MM.1S (cell line): ENCODE measurements at regions not wholly inside any gene's neighbourhood (a gene's known extent, or its start where the extent isn't known, plus 50 kb on each side); places are given as distances from the start of the nearest gene placed in this dataset.

ENCODE experiments used
- DNase-seq: peaks from one replicate; pipeline ENCODE4 v3.0.0-alpha.2; 2015
- H2AFZ ChIP-seq: fragments of 300-600 bp; sonication (generic); 2 replicates; pipeline ENCODE4 v1.6.0; 2016; ENCODE audit warnings: antibody characterized with exemption, low read length
- H3F3A ChIP-seq: fragments of 300-600 bp; sonication (generic); 2 replicates; pipeline ENCODE4 v1.6.1; 2016; ENCODE audit warnings: mild to moderate bottlenecking, antibody characterized with exemption, low read length, moderate library complexity, mixed read lengths; ENCODE audit not compliant: insufficient read depth
- H3K27ac ChIP-seq: fragments of 300-600 bp; sonication (generic); 2 replicates; pipeline ENCODE4 v1.5.1; 2016; ENCODE audit warnings: mild to moderate bottlenecking, low read length
- H3K27me3 ChIP-seq: fragments of 300-600 bp; sonication (generic); replicated peaks from 2 replicates; pipeline ENCODE4 v1.6.0; 2016; ENCODE audit warnings: low read length; ENCODE audit not compliant: insufficient read depth
- H3K36me3 ChIP-seq: fragments of 300-600 bp; sonication (generic); replicated peaks from 2 replicates; pipeline ENCODE4 v1.6.1; 2016; ENCODE audit warnings: mild to moderate bottlenecking, low read length, mixed read lengths; ENCODE audit not compliant: insufficient read depth
- H3K4me1 ChIP-seq: fragments of 300-600 bp; sonication (generic); 2 replicates; pipeline ENCODE4 v1.6.1; 2016; ENCODE audit warnings: low read length, mixed read lengths
- H3K4me2 ChIP-seq: fragments of 300-600 bp; sonication (generic); 2 replicates; pipeline ENCODE4 v1.6.0; 2016; ENCODE audit warnings: low read depth, low read length
- H3K4me3 ChIP-seq: fragments of 300-600 bp; sonication (generic); 2 replicates; pipeline ENCODE4 v1.5.1; 2016; ENCODE audit warnings: low read length, mixed read lengths
- H3K79me2 ChIP-seq: fragments of 300-600 bp; sonication (generic); 2 replicates; pipeline ENCODE4 v1.6.1; 2016; ENCODE audit warnings: mixed run types, low read length, mixed read lengths
- H3K9ac ChIP-seq: fragments of 300-600 bp; sonication (generic); 2 replicates; pipeline ENCODE4 v1.6.1; 2016; ENCODE audit warnings: low read length, mixed read lengths
- H3K9me2 ChIP-seq: fragments of 300-600 bp; sonication (generic); replicated peaks from 2 replicates; pipeline ENCODE4 v1.6.1; 2016; ENCODE audit warnings: mild to moderate bottlenecking, low read length, mixed read lengths; ENCODE audit not compliant: insufficient read depth
- H3K9me3 ChIP-seq: fragments of 300-600 bp; sonication (generic); replicated peaks from 2 replicates; pipeline ENCODE4 v1.6.1; 2016; ENCODE audit warnings: mild to moderate bottlenecking, low read length, mixed read lengths; ENCODE audit not compliant: insufficient read depth
- H4K20me1 ChIP-seq: fragments of 300-600 bp; sonication (generic); 2 replicates; pipeline ENCODE4 v1.6.1; 2016; ENCODE audit warnings: mild to moderate bottlenecking, low read length, moderate library complexity, mixed read lengths; ENCODE audit not compliant: insufficient read depth
- CTCF ChIP-seq: fragments of 300-600 bp; sonication (generic); IDR thresholded peaks from 2 replicates; pipeline ENCODE4 v1.5.1; 2016; ENCODE audit warnings: antibody characterized with exemption, low read length, mixed read lengths
- EZH2 ChIP-seq: fragments of 300-600 bp; sonication (generic); optimal IDR thresholded peaks from 2 replicates; pipeline ENCODE3; 2017; ENCODE audit warnings: low read depth, mild to moderate bottlenecking, antibody characterized with exemption, low read length, mixed read lengths
- EZH2phosphoT487 ChIP-seq: fragments of 300-600 bp; sonication (generic); IDR thresholded peaks from 2 replicates; pipeline ENCODE4 v1.6.1; 2018; ENCODE audit warnings: antibody characterized with exemption, low read length

GRCh38 chr20:24227600-24227999, 239.0 kb upstream of the GGTLC1 start:
- no peak overlapping the region for H3K27ac ChIP-seq
- no peaks in the 10 kb centered on the region for H3K9me2 ChIP-seq
- no peaks in the 10 kb centered on the region for H4K20me1 ChIP-seq
- no peak overlapping the region for H3K4me3 ChIP-seq
- no peak overlapping the region for H3K4me2 ChIP-seq
- no peaks in the 10 kb centered on the region for H3K79me2 ChIP-seq
- H3K4me1 ChIP-seq: no peaks in the 10 kb centered on the region
- no peaks in the 10 kb centered on the region for H3K36me3 ChIP-seq
- no peak for DNase-seq
- H3K9me3 ChIP-seq: no peaks in the 10 kb centered on the region
- no peaks in the 10 kb centered on the region for H3K27me3 ChIP-seq
- no peaks in the 10 kb centered on the region for H3F3A ChIP-seq
- no peak overlapping the region for H3K9ac ChIP-seq
- TF ChIP-seq EZH2: no peak
- TF ChIP-seq CTCF: no peak
- TF ChIP-seq EZH2phosphoT487: no peak
- H2AFZ ChIP-seq: no peak overlapping the region

DNA sequence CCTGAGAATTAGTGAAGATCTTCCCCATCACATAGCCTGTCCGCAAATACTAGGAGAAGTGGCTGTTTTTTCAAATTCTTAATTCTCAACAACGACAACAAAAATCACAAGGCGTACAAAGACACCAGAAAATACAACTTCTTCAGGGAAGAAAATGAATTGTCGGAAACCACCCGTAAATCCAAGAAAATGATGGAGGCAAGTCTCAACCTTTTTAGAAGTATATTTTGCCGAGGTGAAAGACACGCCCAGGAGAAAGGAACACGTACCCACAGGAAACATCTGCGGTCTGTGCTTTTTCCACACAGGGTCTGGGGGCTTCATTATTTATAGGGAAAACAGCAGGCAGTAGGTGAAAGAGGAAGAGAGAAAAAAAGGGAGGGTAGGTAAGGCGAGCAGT, 223.9 kb upstream of the GGTLC1 start:
- Histone ChIP-seq H3K9me2 (no peaks in the 10 kb centered on the region), H3F3A (no peaks in the 10 kb centered on the region), H3K27me3 (no peaks in the 10 kb centered on the region), H3K9me3 (no peaks in the 10 kb centered on the region), H3K79me2 (no peaks in the 10 kb centered on the region), H3K27ac (no peak overlapping the region), H3K36me3 (no peaks in the 10 kb centered on the region), H4K20me1 (no peaks in the 10 kb centered on the region), H3K4me1 (no peaks in the 10 kb centered on the region), H3K4me2 (no peak overlapping the region), H2AFZ (no peak overlapping the region), H3K9ac (no peak overlapping the region), H3K4me3 (no peak overlapping the region)
- no peak for DNase-seq
- TF ChIP-seq EZH2phosphoT487 (no peak), CTCF (no peak), EZH2 (no peak)

- Histone ChIP-seq H3K9me2 (no peaks in the 10 kb centered on the region), H3K4me1 (no peaks in the 10 kb centered on the region), H2AFZ (no peak overlapping the region), H3K9me3 (no peaks in the 10 kb centered on the region), H3K27me3 (no peaks in the 10 kb centered on the region), H3K79me2 (no peaks in the 10 kb centered on the region), H4K20me1 (no peaks in the 10 kb centered on the region), H3F3A (no peaks in the 10 kb centered on the region), H3K27ac (no peak overlapping the region), H3K4me3 (no peak overlapping the region), H3K36me3 (no peaks in the 10 kb centered on the region), H3K4me2 (no peak overlapping the region), H3K9ac (no peak overlapping the region)
- no peak for DNase-seq
- no peak for TF ChIP-seq EZH2phosphoT487
- no peak for TF ChIP-seq EZH2
These were observed 223.4 kb upstream of the GGTLC1 start for GRCh38 chr20:24211972-24212371.

DNA sequence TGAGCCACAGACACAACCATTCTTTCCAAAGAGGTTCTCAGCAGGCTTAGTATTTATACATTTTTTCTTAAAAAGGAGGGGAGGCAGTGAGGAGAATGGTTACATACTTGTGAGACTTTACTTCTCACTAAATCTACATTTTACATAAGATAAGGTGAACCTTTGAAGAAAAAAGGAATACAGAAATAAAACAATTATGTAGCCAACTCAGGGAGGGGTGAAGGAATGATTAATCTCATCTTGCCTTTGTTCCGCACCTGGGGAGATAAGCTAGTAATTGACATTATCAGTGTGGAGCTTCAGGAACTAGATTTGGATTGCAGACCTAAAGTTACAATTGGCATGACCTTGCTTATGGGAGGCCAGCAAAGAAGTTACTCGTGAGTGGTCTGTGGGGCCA, 221.8 kb upstream of the GGTLC1 start:
- H3K9me2 ChIP-seq: no peaks in the 10 kb centered on the region
- H3K4me3 ChIP-seq: no peak overlapping the region
- H3K27me3 ChIP-seq: no peaks in the 10 kb centered on the region
- no peak for TF ChIP-seq CTCF
- TF ChIP-seq EZH2: no peak
- no peak for TF ChIP-seq EZH2phosphoT487
- H3K4me2 ChIP-seq: no peak overlapping the region
- H4K20me1 ChIP-seq: no peaks in the 10 kb centered on the region
- no peaks in the 10 kb centered on the region for H3K36me3 ChIP-seq
- H3K9ac ChIP-seq: no peak overlapping the region
- H3K79me2 ChIP-seq: no peaks in the 10 kb centered on the region
- no peak for DNase-seq
- no peaks in the 10 kb centered on the region for H3F3A ChIP-seq
- H2AFZ ChIP-seq: no peak overlapping the region
- H3K27ac ChIP-seq: no peak overlapping the region
- no peaks in the 10 kb centered on the region for H3K4me1 ChIP-seq
- H3K9me3 ChIP-seq: no peaks in the 10 kb centered on the region
